DND-41 (cell line): ENCODE measurements at regions not wholly inside any gene's neighbourhood (a gene's known extent, or its start where the extent isn't known, plus 50 kb on each side); places are given as distances from the start of the nearest gene placed in this dataset.

ENCODE experiments used
- ATAC-seq: fragments of 200-7000 bp; cut with Tn5 transposase; 3 replicates; pipeline ENCODE4 v1.9.1; 2021; ENCODE audit warnings: low read depth; ENCODE audit not compliant: insufficient read depth
- DNase-seq: peaks from one replicate; pipeline ENCODE4 v3.0.0-alpha.2; 2020
- H2AFZ ChIP-seq: 2 replicates; pipeline ENCODE4 v1.6.0; 2012; ENCODE audit warnings: low read depth, low read length
- H3K27ac ChIP-seq: 2 replicates; pipeline ENCODE4 v1.5.1; 2012; ENCODE audit warnings: low read length, inconsistent platforms
- H3K27me3 ChIP-seq: fragments of 200-600 bp; sonication (generic); 2 replicates; pipeline ENCODE4 v1.6.0; 2012; ENCODE audit warnings: low read length, mild to moderate bottlenecking, inconsistent platforms; ENCODE audit not compliant: insufficient read depth, poor library complexity
- H3K36me3 ChIP-seq: 2 replicates; pipeline ENCODE4 v1.5.1; 2012; ENCODE audit warnings: low read length, inconsistent platforms; ENCODE audit not compliant: insufficient read depth
- H3K4me1 ChIP-seq: 2 replicates; pipeline ENCODE4 v1.5.1; 2012; ENCODE audit warnings: mild to moderate bottlenecking, low read length; ENCODE audit not compliant: insufficient read depth
- H3K4me2 ChIP-seq: 2 replicates; pipeline ENCODE4 v1.6.0; 2012; ENCODE audit warnings: mild to moderate bottlenecking, moderate library complexity, low read length, inconsistent platforms; ENCODE audit not compliant: insufficient read depth
- H3K4me3 ChIP-seq, 2 experiments: fragments of 200-600 bp in 1 of 2; shearing (Covaris generic) in 1 of 2; 2 replicates each; pipeline ENCODE4 v1.5.1; 2012 to 2016; ENCODE audit warnings: inconsistent platforms in 2 of 2, low read length in 2 of 2, mild to moderate bottlenecking in 2 of 2, low read depth in 1 of 2, moderate library complexity in 1 of 2
- H3K79me2 ChIP-seq: 2 replicates; pipeline ENCODE4 v1.6.0; 2012; ENCODE audit warnings: low read length, inconsistent platforms; ENCODE audit not compliant: insufficient read depth
- H3K9ac ChIP-seq: 2 replicates; pipeline ENCODE4 v1.6.0; 2012; ENCODE audit warnings: low read depth, mild to moderate bottlenecking, inconsistent platforms, low read length, moderate library complexity
- H3K9me3 ChIP-seq: 2 replicates; pipeline ENCODE4 v1.5.1; 2012; ENCODE audit warnings: low read length, moderate library complexity, mild to moderate bottlenecking, inconsistent platforms; ENCODE audit not compliant: insufficient read depth, severe bottlenecking
- H4K20me1 ChIP-seq: 2 replicates; pipeline ENCODE4 v1.6.0; 2012; ENCODE audit warnings: low read length; ENCODE audit not compliant: insufficient read depth
- EZH2 ChIP-seq: IDR thresholded peaks from 3 replicates; pipeline ENCODE4 v1.6.1; 2012; ENCODE audit warnings: borderline replicate concordance, low read depth, mild to moderate bottlenecking, moderate library complexity, low read length, inconsistent platforms; ENCODE audit not compliant: severe bottlenecking
- TF ChIP-seq, protein P1 (sequence below): IDR thresholded peaks from 2 replicates; pipeline ENCODE4 v1.5.1; 2012; ENCODE audit warnings: borderline replicate concordance, low read length, moderate library complexity, mild to moderate bottlenecking; ENCODE audit not compliant: poor library complexity, severe bottlenecking; ENCODE audit errors: extremely low read depth

- TF ChIP-seq EZH2: no peak
- TF ChIP-seq, protein P1, sequence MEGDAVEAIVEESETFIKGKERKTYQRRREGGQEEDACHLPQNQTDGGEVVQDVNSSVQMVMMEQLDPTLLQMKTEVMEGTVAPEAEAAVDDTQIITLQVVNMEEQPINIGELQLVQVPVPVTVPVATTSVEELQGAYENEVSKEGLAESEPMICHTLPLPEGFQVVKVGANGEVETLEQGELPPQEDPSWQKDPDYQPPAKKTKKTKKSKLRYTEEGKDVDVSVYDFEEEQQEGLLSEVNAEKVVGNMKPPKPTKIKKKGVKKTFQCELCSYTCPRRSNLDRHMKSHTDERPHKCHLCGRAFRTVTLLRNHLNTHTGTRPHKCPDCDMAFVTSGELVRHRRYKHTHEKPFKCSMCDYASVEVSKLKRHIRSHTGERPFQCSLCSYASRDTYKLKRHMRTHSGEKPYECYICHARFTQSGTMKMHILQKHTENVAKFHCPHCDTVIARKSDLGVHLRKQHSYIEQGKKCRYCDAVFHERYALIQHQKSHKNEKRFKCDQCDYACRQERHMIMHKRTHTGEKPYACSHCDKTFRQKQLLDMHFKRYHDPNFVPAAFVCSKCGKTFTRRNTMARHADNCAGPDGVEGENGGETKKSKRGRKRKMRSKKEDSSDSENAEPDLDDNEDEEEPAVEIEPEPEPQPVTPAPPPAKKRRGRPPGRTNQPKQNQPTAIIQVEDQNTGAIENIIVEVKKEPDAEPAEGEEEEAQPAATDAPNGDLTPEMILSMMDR: no peak
- Histone ChIP-seq H3K9me3 (no peaks in the 10 kb centered on the region), H3K4me2 (no peak overlapping the region), H3K27me3 (no peaks in the 10 kb centered on the region), H3K27ac (no peak overlapping the region), H3K4me1 (no peaks in the 10 kb centered on the region), H3K36me3 (no peaks in the 10 kb centered on the region), H2AFZ (no peak overlapping the region), H4K20me1 (no peaks in the 10 kb centered on the region), H3K9ac (no peak overlapping the region), H3K4me3 (no peak overlapping the region), H3K79me2 (no peaks in the 10 kb centered on the region)
- DNase-seq (no peak), ATAC-seq (no peak)
Observed at GRCh38 chr3:30170681-30171438, 435.5 kb upstream of the TGFBR2 start.

DNA sequence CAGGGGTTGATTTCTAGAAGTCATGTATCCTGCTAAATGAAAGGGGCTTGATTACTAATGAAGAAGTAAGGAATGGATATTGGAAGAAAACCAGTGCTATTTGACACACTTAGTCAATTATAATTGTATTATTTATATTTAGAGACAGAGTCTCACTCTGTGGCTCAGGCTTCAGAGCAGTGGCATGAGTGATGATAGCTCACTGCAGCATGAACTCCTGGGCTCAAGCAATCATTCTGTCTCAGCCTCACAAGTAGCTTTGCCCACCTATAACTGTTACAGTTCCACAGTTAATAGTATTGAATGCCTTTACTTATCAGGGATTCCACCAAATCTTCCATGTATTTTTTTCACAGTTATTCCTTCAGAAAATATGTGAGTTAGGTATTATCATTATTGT is 432.0 kb upstream of the TGFBR2 start:
- ATAC-seq: no peak

DNA sequence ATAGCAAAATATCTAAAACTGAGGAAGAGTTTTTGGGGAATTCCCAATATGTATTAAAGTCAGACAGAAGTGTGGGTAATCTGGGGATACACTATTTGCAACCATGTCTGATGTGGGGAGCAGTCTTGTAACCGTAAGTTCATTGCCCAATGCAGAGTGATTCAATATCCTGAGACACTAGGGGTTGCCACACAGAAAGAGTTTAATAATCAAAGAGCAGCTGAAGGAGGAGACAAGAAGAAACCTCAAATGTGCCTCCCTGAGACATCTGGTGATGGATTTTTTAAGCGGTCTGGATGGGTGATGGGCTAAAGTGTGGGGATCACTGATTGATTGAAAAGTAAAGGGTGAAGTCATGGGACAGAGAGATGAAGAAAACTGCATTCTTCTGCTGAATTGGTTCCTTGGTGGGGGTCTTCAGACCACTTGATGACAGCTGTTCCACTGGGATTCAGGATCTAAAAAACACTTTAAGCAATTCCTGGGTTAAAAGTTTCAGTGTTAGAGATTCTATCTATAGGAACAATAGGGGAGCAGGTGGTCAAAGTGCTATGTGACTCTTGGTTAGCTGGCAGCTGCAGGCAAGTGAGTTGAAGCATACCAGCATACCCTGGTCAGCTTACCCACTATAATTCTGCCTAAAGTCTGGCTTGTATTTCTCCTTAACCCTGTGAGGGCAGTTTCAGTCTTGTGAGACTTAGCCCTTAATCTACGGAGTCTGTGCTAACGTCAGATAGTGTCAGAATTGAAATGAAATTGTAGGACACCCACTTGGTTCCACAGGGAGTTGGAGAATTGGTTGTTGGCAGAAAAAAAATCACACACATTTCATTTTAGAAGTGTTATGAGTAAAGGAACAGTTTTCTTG is 425.9 kb upstream of the TGFBR2 start:
- no peaks in the 10 kb centered on the region for H3K9me3 ChIP-seq
- TF ChIP-seq EZH2: no peak
- TF ChIP-seq, protein P1: no peak
- no peak overlapping the region for H3K9ac ChIP-seq
- DNase-seq: no peak
- no peaks in the 10 kb centered on the region for H3K79me2 ChIP-seq
- H3K27me3 ChIP-seq: no peaks in the 10 kb centered on the region
- no peaks in the 10 kb centered on the region for H3K4me1 ChIP-seq
- no peak overlapping the region for H3K27ac ChIP-seq
- no peaks in the 10 kb centered on the region for H4K20me1 ChIP-seq
- no peak overlapping the region for H3K4me2 ChIP-seq
- no peak overlapping the region for H2AFZ ChIP-seq
- no peak for ATAC-seq
- no peak overlapping the region for H3K4me3 ChIP-seq
- H3K36me3 ChIP-seq: no peaks in the 10 kb centered on the region

More for the DNA sequence above, 432.0 kb upstream of the TGFBR2 start:
- no peak for TF ChIP-seq EZH2
- TF ChIP-seq, protein P1: no peak
- no peaks in the 10 kb centered on the region for H3K27me3 ChIP-seq
- no peak overlapping the region for H3K27ac ChIP-seq
- no peaks in the 10 kb centered on the region for H3K79me2 ChIP-seq
- H2AFZ ChIP-seq: no peak overlapping the region
- DNase-seq: no peak
- H3K36me3 ChIP-seq: no peaks in the 10 kb centered on the region
- H3K4me1 ChIP-seq: no peaks in the 10 kb centered on the region
- H3K4me2 ChIP-seq: no peak overlapping the region
- no peak overlapping the region for H3K4me3 ChIP-seq
- H4K20me1 ChIP-seq: no peaks in the 10 kb centered on the region
- no peaks in the 10 kb centered on the region for H3K9me3 ChIP-seq
- no peak overlapping the region for H3K9ac ChIP-seq
